Mesothelial cell of epicardium (in vitro differentiated cells): ENCODE measurements at regions not wholly inside any gene's neighbourhood (a gene's known extent, or its start where the extent isn't known, plus 50 kb on each side); places are given as distances from the start of the nearest gene placed in this dataset.

Source experiments
- DNase-seq, 2 experiments: peaks; one replicate each; pipeline ENCODE4 v3.0.0; 2021; ENCODE audit warnings: low spot score in 2 of 2; ENCODE audit not compliant: unreplicated experiment in 2 of 2
- H3K27ac Mint-ChIP-seq: 2 replicates; pipeline ENCODE4 v1.8.0; 2021; ENCODE audit warnings: mixed read lengths
- H3K27me3 Mint-ChIP-seq: 2 replicates; pipeline ENCODE4 v1.8.0; 2021; ENCODE audit warnings: low read depth, mixed read lengths
- H3K36me3 Mint-ChIP-seq: 2 replicates; pipeline ENCODE4 v1.8.0; 2021; ENCODE audit warnings: mixed read lengths
- H3K4me1 Mint-ChIP-seq: 2 replicates; pipeline ENCODE4 v1.8.0; 2021; ENCODE audit warnings: mixed read lengths
- H3K4me3 Mint-ChIP-seq: 2 replicates; pipeline ENCODE4 v1.8.0; 2021; ENCODE audit warnings: mild to moderate bottlenecking, moderate library complexity, mixed read lengths
- H3K9me3 Mint-ChIP-seq: 2 replicates; pipeline ENCODE4 v1.8.0; 2021; ENCODE audit warnings: mixed read lengths
- TF ChIP-seq, protein P1 (sequence below): fragments of 200-600 bp; sonication (generic); IDR thresholded peaks from one replicate; pipeline ENCODE4 v1.5.0; 2021; ENCODE audit warnings: antibody characterized with exemption; ENCODE audit not compliant: unreplicated experiment

DNA sequence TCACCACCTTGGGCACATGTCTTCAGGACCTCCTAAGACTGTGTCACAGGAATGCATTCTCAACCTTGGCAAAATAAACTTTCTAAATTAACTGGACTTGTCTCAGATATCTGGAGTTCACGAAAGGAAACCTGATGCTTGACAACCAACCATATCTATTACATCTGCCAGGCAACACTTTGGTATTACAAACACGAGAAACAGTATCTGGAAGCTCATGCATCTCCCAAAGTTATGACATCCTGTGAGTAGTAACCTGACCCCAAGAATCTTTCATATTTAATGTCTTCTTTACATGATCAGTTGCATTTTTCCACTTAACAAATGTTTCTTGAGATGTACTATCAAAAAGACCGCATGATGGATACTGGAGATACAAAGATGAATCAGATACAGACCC is 465.3 kb upstream of the AGTR1 start:
- Mint-ChIP-seq H3K4me3 (no peak overlapping the region), H3K36me3 (no peaks in the 10 kb centered on the region), H3K27ac (peak overlapping the region; percentile 55), H3K4me1 (peaks cover 31% of the 10 kb centered on the region), H3K27me3 (no peaks in the 10 kb centered on the region), H3K9me3 (no peaks in the 10 kb centered on the region)
- TF ChIP-seq, protein P1, sequence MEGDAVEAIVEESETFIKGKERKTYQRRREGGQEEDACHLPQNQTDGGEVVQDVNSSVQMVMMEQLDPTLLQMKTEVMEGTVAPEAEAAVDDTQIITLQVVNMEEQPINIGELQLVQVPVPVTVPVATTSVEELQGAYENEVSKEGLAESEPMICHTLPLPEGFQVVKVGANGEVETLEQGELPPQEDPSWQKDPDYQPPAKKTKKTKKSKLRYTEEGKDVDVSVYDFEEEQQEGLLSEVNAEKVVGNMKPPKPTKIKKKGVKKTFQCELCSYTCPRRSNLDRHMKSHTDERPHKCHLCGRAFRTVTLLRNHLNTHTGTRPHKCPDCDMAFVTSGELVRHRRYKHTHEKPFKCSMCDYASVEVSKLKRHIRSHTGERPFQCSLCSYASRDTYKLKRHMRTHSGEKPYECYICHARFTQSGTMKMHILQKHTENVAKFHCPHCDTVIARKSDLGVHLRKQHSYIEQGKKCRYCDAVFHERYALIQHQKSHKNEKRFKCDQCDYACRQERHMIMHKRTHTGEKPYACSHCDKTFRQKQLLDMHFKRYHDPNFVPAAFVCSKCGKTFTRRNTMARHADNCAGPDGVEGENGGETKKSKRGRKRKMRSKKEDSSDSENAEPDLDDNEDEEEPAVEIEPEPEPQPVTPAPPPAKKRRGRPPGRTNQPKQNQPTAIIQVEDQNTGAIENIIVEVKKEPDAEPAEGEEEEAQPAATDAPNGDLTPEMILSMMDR = no peak
- DNase-seq = no peak

DNA sequence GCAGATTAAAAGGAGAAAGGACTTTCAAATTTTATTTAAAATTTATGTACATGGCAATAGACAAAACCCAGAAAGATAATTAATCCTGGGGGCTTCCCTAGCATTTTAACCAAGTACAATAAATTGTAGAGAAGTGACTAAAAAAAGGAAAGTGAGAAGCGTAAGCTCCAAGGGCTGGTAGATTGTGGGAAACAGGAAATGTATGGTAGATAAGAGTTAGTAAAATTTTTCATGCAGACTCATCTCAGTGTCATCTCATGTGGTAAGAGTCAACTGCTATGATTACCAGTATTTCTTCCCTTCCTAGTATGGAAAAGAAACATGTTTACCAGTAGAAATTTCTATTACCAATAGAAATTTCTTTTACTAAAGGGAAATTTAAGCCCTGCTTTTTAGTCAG is 464.3 kb upstream of the AGTR1 start:
- Mint-ChIP-seq H3K27me3 (no peaks in the 10 kb centered on the region), H3K4me3 (no peak overlapping the region)
- no peak for DNase-seq

DNA sequence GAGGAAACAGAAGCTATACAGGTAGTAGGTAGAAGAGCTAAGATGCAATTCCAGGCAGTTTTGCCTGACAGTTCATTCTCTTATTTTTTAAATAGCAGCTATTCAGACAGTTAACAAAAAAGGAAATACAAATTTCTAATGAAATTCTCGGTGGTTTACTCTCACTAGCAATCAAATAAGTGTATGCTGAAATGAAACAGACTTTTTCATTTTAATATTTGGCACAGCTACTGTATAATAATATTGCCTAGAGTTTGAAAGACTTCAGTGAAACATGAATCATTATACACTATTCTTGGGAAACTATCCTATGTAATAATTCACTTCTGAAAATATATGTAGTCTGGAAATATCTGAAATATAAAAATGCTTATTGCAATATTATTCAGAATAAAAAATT is 463.2 kb upstream of the AGTR1 start:
- Mint-ChIP-seq H3K9me3 (no peaks in the 10 kb centered on the region), H3K4me1 (peaks cover 21% of the 10 kb centered on the region), H3K4me3 (no peak overlapping the region), H3K36me3 (no peaks in the 10 kb centered on the region), H3K27me3 (no peaks in the 10 kb centered on the region), H3K27ac (no peak overlapping the region)
- TF ChIP-seq, protein P1 = no peak
- no peak for DNase-seq

More for the DNA sequence above, 464.3 kb upstream of the AGTR1 start:
- TF ChIP-seq, protein P1 = no peak
- H3K9me3 Mint-ChIP-seq = no peaks in the 10 kb centered on the region
- H3K27ac Mint-ChIP-seq = no peak overlapping the region
- peaks cover 25% of the 10 kb centered on the region for H3K4me1 Mint-ChIP-seq
- H3K36me3 Mint-ChIP-seq = no peaks in the 10 kb centered on the region

DNA sequence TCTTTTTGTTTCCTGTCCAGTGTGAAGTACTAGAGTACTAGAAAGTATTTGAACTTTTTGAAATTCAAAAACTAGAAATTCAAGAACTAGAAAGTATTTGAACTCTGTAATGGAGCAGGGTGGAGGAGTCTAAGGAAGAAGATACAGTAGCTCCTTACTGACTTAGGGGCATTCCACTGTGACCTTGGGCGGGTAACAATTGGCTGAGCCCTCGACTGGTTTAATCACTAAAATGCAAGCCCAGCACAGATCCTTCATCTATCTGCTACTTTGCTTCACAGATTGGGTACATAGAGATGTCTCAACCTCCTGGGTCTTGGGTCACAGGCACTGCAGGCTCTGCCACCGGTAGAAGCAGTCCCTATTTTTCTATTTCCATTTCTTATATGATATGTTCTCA is 462.1 kb upstream of the AGTR1 start:
- H3K27me3 Mint-ChIP-seq = no peaks in the 10 kb centered on the region
- no peak for DNase-seq
- no peak overlapping the region for H3K4me3 Mint-ChIP-seq
- TF ChIP-seq, protein P1 = no peak
- H3K4me1 Mint-ChIP-seq = peaks cover 21% of the 10 kb centered on the region
- no peaks in the 10 kb centered on the region for H3K9me3 Mint-ChIP-seq
- no peaks in the 10 kb centered on the region for H3K36me3 Mint-ChIP-seq
- no peak overlapping the region for H3K27ac Mint-ChIP-seq

DNA sequence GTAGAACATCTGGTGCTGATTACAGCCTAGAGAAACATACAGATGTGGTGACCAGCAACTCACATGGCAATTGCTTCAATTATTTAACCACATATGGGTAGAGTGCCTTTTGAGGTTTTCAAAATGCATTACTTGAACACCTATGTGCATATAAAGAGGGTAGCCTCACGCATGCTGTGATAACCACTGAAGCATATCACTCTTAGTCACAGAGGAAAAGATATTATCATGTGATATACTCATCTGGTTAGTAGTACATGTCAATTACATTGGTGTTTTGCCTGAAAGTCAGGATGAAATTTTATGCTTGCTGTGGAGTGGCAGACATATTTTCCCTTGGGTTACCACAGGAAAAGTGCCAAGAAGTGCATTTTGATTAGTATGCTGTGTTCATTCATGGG is 459.3 kb upstream of the AGTR1 start:
- peaks cover 5% of the 10 kb centered on the region for H3K4me1 Mint-ChIP-seq
- no peak overlapping the region for H3K4me3 Mint-ChIP-seq
- DNase-seq = no peak
- TF ChIP-seq, protein P1 = no peak
- no peaks in the 10 kb centered on the region for H3K27me3 Mint-ChIP-seq
- H3K9me3 Mint-ChIP-seq = no peaks in the 10 kb centered on the region
- no peak overlapping the region for H3K27ac Mint-ChIP-seq
- no peaks in the 10 kb centered on the region for H3K36me3 Mint-ChIP-seq

DNA sequence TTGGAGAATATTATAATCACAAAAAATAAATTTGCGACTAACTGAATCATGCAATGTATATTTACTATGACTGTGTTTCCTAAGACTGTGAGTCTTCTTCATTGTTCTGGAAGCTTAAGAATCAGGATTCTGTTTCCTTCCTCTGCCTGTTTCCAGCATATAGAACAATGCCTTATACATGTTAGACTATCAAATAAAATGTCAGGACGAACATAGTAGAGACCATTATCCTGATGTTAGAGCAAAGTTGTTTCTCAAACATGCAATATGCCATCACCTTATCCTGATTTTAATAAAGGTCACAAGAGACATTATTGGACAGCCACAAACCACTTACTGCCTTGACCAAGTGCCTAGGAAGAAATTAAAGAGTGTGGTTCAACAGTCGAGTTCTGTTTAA is 457.4 kb upstream of the AGTR1 start:
- H3K4me1 Mint-ChIP-seq = no peaks in the 10 kb centered on the region
- no peak overlapping the region for H3K4me3 Mint-ChIP-seq
- no peak overlapping the region for H3K27ac Mint-ChIP-seq
- TF ChIP-seq, protein P1 = no peak
- H3K27me3 Mint-ChIP-seq = no peaks in the 10 kb centered on the region
- DNase-seq = no peak
- no peaks in the 10 kb centered on the region for H3K9me3 Mint-ChIP-seq
- no peaks in the 10 kb centered on the region for H3K36me3 Mint-ChIP-seq
